Peyer's patch (tissue), 4 donors: ENCODE measurements at regions not wholly inside any gene's neighbourhood (a gene's known extent, or its start where the extent isn't known, plus 50 kb on each side); places are given as distances from the start of the nearest gene placed in this dataset.

Experiments used
- CTCF ChIP-seq, 6 experiments: fragments of 450-650 bp in 4 of 6; fragments of 200-600 bp in 2 of 6; sonication (generic) in 1 of 6; IDR thresholded peaks; one replicate each; pipeline ENCODE4 v1.5.1; 2017 to 2019; ENCODE audit warnings: antibody characterized with exemption in 6 of 6, mild to moderate bottlenecking in 3 of 6, moderate library complexity in 1 of 6
- POLR2A ChIP-seq, 2 donors: fragments of 450-650 bp; IDR thresholded peaks; one replicate each; pipeline ENCODE4 v1.5.1; 2017; ENCODE audit warnings: antibody characterized with exemption in 2 of 2, mild to moderate bottlenecking in 2 of 2, moderate library complexity in 2 of 2

GRCh38 chr11:91654686-91655085, 569.9 kb upstream of the FAT3 start:
- TF ChIP-seq CTCF (IDR thresholded peaks at IDR 0.05) (no peak), POLR2A (IDR thresholded peaks at IDR 0.05) (no peak)
